ENCODE measurements at regions not wholly inside any gene's neighbourhood (a gene's known extent, or its start where the extent isn't known, plus 50 kb on each side); places are given as distances from the start of the nearest gene placed in this dataset.

GRCh38 chr2:107306881-107307280 is 420.9 kb upstream of the ST6GAL2 start:
- TF ChIP-seq POLR2A (IDR thresholded peaks at IDR 0.05), result no peak
- TF ChIP-seq, protein P1, sequence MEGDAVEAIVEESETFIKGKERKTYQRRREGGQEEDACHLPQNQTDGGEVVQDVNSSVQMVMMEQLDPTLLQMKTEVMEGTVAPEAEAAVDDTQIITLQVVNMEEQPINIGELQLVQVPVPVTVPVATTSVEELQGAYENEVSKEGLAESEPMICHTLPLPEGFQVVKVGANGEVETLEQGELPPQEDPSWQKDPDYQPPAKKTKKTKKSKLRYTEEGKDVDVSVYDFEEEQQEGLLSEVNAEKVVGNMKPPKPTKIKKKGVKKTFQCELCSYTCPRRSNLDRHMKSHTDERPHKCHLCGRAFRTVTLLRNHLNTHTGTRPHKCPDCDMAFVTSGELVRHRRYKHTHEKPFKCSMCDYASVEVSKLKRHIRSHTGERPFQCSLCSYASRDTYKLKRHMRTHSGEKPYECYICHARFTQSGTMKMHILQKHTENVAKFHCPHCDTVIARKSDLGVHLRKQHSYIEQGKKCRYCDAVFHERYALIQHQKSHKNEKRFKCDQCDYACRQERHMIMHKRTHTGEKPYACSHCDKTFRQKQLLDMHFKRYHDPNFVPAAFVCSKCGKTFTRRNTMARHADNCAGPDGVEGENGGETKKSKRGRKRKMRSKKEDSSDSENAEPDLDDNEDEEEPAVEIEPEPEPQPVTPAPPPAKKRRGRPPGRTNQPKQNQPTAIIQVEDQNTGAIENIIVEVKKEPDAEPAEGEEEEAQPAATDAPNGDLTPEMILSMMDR (IDR thresholded peaks at IDR 0.05 in 4 of 5, conservative IDR thresholded peaks at IDR 0.05 in 1 of 5), result no peak

Data from gastrocnemius medialis (tissue), 4 donors.